ENCODE measurements at regions not wholly inside any gene's neighbourhood (a gene's known extent, or its start where the extent isn't known, plus 50 kb on each side); places are given as distances from the start of the nearest gene placed in this dataset.

- no peaks in the 10 kb centered on the region for H3K4me1 ChIP-seq (ENCODE audit: insufficient read depth, low read length)
- peaks cover 11% of the 10 kb centered on the region for H3K9me3 Mint-ChIP-seq
- H3K9me3 ChIP-seq (ENCODE audit: control insufficient read depth in 1 of 2, insufficient read depth in 1 of 2, low read length in 2 of 2): peaks cover 0 to 4% of the 10 kb centered on the region in 2 experiments
- H3K27me3 ChIP-seq (ENCODE audit: control insufficient read depth in 1 of 2, insufficient read depth in 2 of 2, low read length in 2 of 2): no peaks in the 10 kb centered on the region
- no peak for TF ChIP-seq CTCF (IDR thresholded peaks at IDR 0.05)
- H3K27ac Mint-ChIP-seq: no peak overlapping the region
- intact Hi-C loops (cut with DNase I, micrococcal nuclease): no loop called here
- no peak overlapping the region for H3K4me3 ChIP-seq (ENCODE audit: low read length)
- H3K4me3 Mint-ChIP-seq: no peak overlapping the region
- DNase-seq (no peak), ATAC-seq (ENCODE audit: poor library complexity) (no peak)
- H3K36me3 Mint-ChIP-seq (ENCODE audit: low read depth): no peaks in the 10 kb centered on the region
- ChIA-PET CTCF (no interaction called here), POLR2A (no interaction called here)
- no peak overlapping the region for H3K27ac ChIP-seq (ENCODE audit: low read depth in 1 of 2, low read length in 2 of 2)
- no peaks in the 10 kb centered on the region for H3K36me3 ChIP-seq (ENCODE audit: insufficient read depth, low read length)
- no peaks in the 10 kb centered on the region for H3K4me1 Mint-ChIP-seq (ENCODE audit: low read depth)
- H3K27me3 Mint-ChIP-seq: no peaks in the 10 kb centered on the region
Measured at GRCh38 chr4:34250562-34250961, 1993.8 kb downstream of the ARAP2 start.

DNA sequence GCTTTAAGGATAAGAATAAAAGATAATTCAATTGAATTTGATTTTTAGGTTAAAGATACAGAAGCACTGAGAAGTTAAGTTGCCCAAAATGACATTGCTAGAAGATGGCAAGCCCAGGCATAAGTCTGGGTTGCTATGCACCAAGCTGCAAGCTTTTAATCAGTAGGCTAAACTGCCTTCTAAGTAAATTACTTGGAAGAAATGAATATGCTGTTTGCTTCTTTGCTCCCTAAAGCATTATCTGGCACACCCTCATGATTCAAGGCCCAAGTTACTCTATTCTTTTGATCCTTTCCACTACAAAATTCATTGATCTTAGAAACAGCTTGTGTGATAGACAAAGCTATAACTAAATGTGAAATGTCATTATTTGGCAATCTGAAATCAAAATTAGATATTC lies 1991.1 kb downstream of the ARAP2 start:
- H3K4me3 ChIP-seq (ENCODE audit: low read length): no peak overlapping the region
- no peaks in the 10 kb centered on the region for H3K4me1 ChIP-seq (ENCODE audit: insufficient read depth, low read length)
- H3K36me3 Mint-ChIP-seq (ENCODE audit: low read depth): no peaks in the 10 kb centered on the region
- H3K4me1 Mint-ChIP-seq (ENCODE audit: low read depth): no peaks in the 10 kb centered on the region
- no peaks in the 10 kb centered on the region for H3K27me3 Mint-ChIP-seq
- TF ChIP-seq CTCF (IDR thresholded peaks at IDR 0.05): no peak
- CTCF ChIA-PET: no interaction called here
- H3K27me3 ChIP-seq (ENCODE audit: control insufficient read depth in 1 of 2, insufficient read depth in 2 of 2, low read length in 2 of 2): no peaks in the 10 kb centered on the region
- H3K27ac Mint-ChIP-seq: no peak overlapping the region
- no peak overlapping the region for H3K4me3 Mint-ChIP-seq
- H3K9me3 Mint-ChIP-seq: peaks cover 10% of the 10 kb centered on the region
- ATAC-seq (ENCODE audit: poor library complexity) (no peak), DNase-seq (no peak)
- POLR2A ChIA-PET: no interaction called here
- H3K9me3 ChIP-seq (ENCODE audit: control insufficient read depth in 1 of 2, insufficient read depth in 1 of 2, low read length in 2 of 2): peaks cover 0 to 4% of the 10 kb centered on the region in 2 experiments
- intact Hi-C loops (cut with DNase I, micrococcal nuclease): no loop called here
- H3K27ac ChIP-seq (ENCODE audit: low read depth in 1 of 2, low read length in 2 of 2): no peak overlapping the region
- H3K36me3 ChIP-seq (ENCODE audit: insufficient read depth, low read length): no peaks in the 10 kb centered on the region

- intact Hi-C loops (cut with DNase I, micrococcal nuclease): no loop called here
- no peak for ATAC-seq (ENCODE audit: poor library complexity)
Measured at GRCh38 chr4:34258176-34258575, 1986.1 kb downstream of the ARAP2 start.

More at GRCh38 chr4:34258176-34258575, 1986.1 kb downstream of the ARAP2 start:
- Histone ChIP-seq H3K27me3 (ENCODE audit: control insufficient read depth in 1 of 2, insufficient read depth in 2 of 2, low read length in 2 of 2) (no peaks in the 10 kb centered on the region), H3K9me3 (ENCODE audit: control insufficient read depth in 1 of 2, insufficient read depth in 1 of 2, low read length in 2 of 2) (peaks cover 0 to 5% of the 10 kb centered on the region in 2 experiments), H3K36me3 (ENCODE audit: insufficient read depth, low read length) (no peaks in the 10 kb centered on the region), H3K27ac (ENCODE audit: low read depth in 1 of 2, low read length in 2 of 2) (no peak overlapping the region), H3K4me3 (ENCODE audit: low read length) (no peak overlapping the region), H3K4me1 (ENCODE audit: insufficient read depth, low read length) (no peaks in the 10 kb centered on the region)
- ChIA-PET POLR2A (no interaction called here), CTCF (no interaction called here)
- TF ChIP-seq CTCF (IDR thresholded peaks at IDR 0.05): no peak
- no peaks in the 10 kb centered on the region for H3K4me1 Mint-ChIP-seq (ENCODE audit: low read depth)
- DNase-seq: no peak
- H3K9me3 Mint-ChIP-seq: peaks cover 8% of the 10 kb centered on the region
- no peaks in the 10 kb centered on the region for H3K27me3 Mint-ChIP-seq
- no peaks in the 10 kb centered on the region for H3K36me3 Mint-ChIP-seq (ENCODE audit: low read depth)
- no peak overlapping the region for H3K27ac Mint-ChIP-seq
- no peak overlapping the region for H3K4me3 Mint-ChIP-seq
